GM12864 (cell line): ENCODE measurements at regions not wholly inside any gene's neighbourhood (a gene's known extent, or its start where the extent isn't known, plus 50 kb on each side); places are given as distances from the start of the nearest gene placed in this dataset.

Experiments used
- DNase-seq: peaks from one replicate; pipeline ENCODE4 v3.0.0-alpha.2; 2011; ENCODE audit warnings: low read depth
- H3K4me3 ChIP-seq: 2 replicates; pipeline ENCODE4 v1.5.1; 2011; ENCODE audit warnings: mild to moderate bottlenecking, low read depth, low read length, control low read depth
- TF ChIP-seq, protein P1 (sequence below): IDR thresholded peaks from 2 replicates; pipeline ENCODE4 v1.5.1; 2011; ENCODE audit warnings: low read depth, mild to moderate bottlenecking, moderate library complexity, low read length, control low read depth, inconsistent platforms; ENCODE audit errors: missing control alignments

GRCh38 chr7:18393465-18394118 is 102.0 kb upstream of the HDAC9 start:
- DNase-seq, result no peak
- no peak overlapping the region for H3K4me3 ChIP-seq
- TF ChIP-seq, protein P1, sequence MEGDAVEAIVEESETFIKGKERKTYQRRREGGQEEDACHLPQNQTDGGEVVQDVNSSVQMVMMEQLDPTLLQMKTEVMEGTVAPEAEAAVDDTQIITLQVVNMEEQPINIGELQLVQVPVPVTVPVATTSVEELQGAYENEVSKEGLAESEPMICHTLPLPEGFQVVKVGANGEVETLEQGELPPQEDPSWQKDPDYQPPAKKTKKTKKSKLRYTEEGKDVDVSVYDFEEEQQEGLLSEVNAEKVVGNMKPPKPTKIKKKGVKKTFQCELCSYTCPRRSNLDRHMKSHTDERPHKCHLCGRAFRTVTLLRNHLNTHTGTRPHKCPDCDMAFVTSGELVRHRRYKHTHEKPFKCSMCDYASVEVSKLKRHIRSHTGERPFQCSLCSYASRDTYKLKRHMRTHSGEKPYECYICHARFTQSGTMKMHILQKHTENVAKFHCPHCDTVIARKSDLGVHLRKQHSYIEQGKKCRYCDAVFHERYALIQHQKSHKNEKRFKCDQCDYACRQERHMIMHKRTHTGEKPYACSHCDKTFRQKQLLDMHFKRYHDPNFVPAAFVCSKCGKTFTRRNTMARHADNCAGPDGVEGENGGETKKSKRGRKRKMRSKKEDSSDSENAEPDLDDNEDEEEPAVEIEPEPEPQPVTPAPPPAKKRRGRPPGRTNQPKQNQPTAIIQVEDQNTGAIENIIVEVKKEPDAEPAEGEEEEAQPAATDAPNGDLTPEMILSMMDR, result no peak

GRCh38 chr7:18395868-18396267 is 99.7 kb upstream of the HDAC9 start:
- H3K4me3 ChIP-seq, result no peak overlapping the region
- TF ChIP-seq, protein P1, result no peak
- no peak for DNase-seq

DNA sequence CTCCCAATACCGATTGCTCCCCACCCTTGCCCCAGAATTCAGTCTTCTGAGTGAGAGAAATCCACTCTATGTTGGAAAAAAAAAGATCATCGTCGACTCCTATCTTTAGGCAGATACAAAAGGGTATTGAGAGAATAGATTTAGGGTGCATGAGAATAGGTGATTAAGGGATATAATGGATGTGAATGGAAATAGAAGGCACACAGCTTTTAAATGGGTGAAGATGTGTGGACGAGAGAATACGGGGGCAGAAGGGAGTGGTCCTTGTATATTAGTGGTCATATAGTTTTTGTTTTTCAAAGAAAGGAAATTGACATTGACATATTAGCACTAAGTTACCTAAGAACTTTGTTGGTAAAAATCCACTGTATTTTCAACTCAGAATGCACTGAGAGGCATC is 98.6 kb upstream of the HDAC9 start:
- TF ChIP-seq, protein P1, result no peak
- no peak overlapping the region for H3K4me3 ChIP-seq
- DNase-seq, result no peak

- no peak for DNase-seq
- TF ChIP-seq, protein P1, result no peak
- H3K4me3 ChIP-seq, result no peak overlapping the region
These were observed 95.9 kb upstream of the HDAC9 start for GRCh38 chr7:18399436-18400235.

- no peak for DNase-seq
- no peak overlapping the region for H3K4me3 ChIP-seq
- TF ChIP-seq, protein P1, result no peak
These were observed 95.3 kb upstream of the HDAC9 start for GRCh38 chr7:18400275-18400674.

DNA sequence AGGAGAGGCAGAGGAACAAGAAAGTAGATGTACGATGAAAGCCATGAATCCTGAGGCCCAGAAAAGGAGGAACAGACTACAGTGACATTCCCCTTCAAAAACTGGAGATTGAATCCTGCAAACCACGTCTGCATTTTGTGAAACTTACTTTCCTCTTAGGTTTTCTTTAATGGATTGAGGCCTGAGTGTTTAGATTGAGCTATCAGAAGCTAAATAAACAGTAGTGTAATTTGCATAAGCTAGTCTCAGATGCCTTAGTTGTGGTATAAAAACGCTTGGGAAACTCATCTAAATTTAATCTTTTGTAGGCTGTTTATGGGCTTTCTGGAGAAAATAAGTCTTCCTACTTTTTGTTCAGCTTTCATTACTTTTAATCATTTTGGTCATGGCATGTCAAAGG is 94.8 kb upstream of the HDAC9 start:
- no peak overlapping the region for H3K4me3 ChIP-seq
- no peak for DNase-seq
- TF ChIP-seq, protein P1, result no peak
